Vagina (tissue), 2 donors: ENCODE measurements at regions not wholly inside any gene's neighbourhood (a gene's known extent, or its start where the extent isn't known, plus 50 kb on each side); places are given as distances from the start of the nearest gene placed in this dataset.

Experiments used
- POLR2A ChIP-seq, 2 donors: fragments of 450-650 bp; IDR thresholded peaks; one replicate each; pipeline ENCODE4 v1.6.1; 2017; ENCODE audit warnings: antibody characterized with exemption in 2 of 2, mild to moderate bottlenecking in 2 of 2, moderate library complexity in 2 of 2
- POLR2AphosphoS5 ChIP-seq, 2 donors: sonication (generic); formaldehyde crosslinking; IDR thresholded peaks; one replicate each; pipeline ENCODE4 v1.9.0; 2017; ENCODE audit warnings: antibody characterized with exemption in 2 of 2, mild to moderate bottlenecking in 2 of 2, low read depth in 1 of 2; ENCODE audit not compliant: insufficient read depth in 1 of 2
- TF ChIP-seq, protein P1 (sequence below), 3 experiments: fragments of 450-650 bp in 2 of 3; fragments of 200-600 bp in 1 of 3; sonication (generic) in 1 of 3; IDR thresholded peaks; one replicate each; pipeline ENCODE4 v1.5.1; 2017 to 2019; ENCODE audit warnings: antibody characterized with exemption in 3 of 3, mild to moderate bottlenecking in 2 of 3, moderate library complexity in 2 of 3

DNA sequence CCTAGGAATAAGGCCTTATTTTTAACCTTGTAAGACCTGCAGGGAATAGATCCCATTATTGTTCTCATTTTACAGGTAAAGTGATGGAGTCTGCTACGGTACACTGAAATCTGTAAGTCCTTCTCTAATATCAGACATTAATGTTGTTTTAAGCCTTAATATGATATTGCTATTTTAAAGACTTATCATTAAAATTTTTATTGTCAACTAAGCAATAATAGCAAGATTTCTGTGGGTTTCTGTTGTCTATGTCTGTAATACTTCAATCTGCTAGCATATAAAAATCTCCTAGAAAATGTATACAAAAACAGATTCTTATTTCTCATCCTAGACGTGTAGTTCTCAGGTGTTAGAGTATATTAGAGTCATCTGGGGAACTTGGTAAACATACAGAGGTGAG is 317.5 kb upstream of the TENM4 start:
- TF ChIP-seq, protein P1, sequence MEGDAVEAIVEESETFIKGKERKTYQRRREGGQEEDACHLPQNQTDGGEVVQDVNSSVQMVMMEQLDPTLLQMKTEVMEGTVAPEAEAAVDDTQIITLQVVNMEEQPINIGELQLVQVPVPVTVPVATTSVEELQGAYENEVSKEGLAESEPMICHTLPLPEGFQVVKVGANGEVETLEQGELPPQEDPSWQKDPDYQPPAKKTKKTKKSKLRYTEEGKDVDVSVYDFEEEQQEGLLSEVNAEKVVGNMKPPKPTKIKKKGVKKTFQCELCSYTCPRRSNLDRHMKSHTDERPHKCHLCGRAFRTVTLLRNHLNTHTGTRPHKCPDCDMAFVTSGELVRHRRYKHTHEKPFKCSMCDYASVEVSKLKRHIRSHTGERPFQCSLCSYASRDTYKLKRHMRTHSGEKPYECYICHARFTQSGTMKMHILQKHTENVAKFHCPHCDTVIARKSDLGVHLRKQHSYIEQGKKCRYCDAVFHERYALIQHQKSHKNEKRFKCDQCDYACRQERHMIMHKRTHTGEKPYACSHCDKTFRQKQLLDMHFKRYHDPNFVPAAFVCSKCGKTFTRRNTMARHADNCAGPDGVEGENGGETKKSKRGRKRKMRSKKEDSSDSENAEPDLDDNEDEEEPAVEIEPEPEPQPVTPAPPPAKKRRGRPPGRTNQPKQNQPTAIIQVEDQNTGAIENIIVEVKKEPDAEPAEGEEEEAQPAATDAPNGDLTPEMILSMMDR (IDR thresholded peaks at IDR 0.05): no peak
- TF ChIP-seq POLR2A (IDR thresholded peaks at IDR 0.05) (no peak), POLR2AphosphoS5 (IDR thresholded peaks at IDR 0.05; ENCODE audit: insufficient read depth in 1 of 2, low read depth in 1 of 2) (no peak)
